ENCODE measurements at regions not wholly inside any gene's neighbourhood (a gene's known extent, or its start where the extent isn't known, plus 50 kb on each side); places are given as distances from the start of the nearest gene placed in this dataset.
A peak's percentile ranks its signal among the peaks of the same experiment; 100 is the strongest.

DNA sequence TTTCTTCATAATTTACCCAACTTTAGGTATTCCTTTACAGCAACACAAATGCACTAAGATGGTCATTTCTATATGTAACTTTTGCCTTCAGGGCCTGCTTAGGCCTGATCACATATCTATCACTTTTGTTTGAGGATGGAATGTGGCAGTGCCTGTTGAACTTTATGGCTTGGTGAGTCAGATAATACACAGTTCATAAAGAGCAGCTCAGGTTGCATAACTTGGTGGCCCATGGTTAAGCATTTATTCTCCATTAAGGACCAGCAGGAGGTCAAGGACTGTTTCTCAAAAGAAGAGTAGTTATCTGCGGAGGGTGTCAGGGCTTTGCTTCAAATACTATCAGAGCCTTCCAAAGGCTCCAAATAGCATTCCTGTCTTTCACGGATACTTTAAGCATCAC, 124.1 kb upstream of the PDHA2 start:
- Histone ChIP-seq H3K79me2 (ENCODE audit: insufficient read depth, low read length) (no peaks in the 10 kb centered on the region), H3K9ac (ENCODE audit: low read length) (no peak overlapping the region), H4K20me1 (ENCODE audit: insufficient read depth) (no peaks in the 10 kb centered on the region), H3K4me3 (replicated peaks in 1 of 2; ENCODE audit: low read depth in 1 of 2, low read length in 2 of 2) (no peak overlapping the region), H3K27me3 (ENCODE audit: insufficient read depth, low read length) (no peaks in the 10 kb centered on the region), H3K9me3 (ENCODE audit: control insufficient read depth in 1 of 2, insufficient read depth in 1 of 2, low read depth in 1 of 2, low read length in 2 of 2) (no peaks in the 10 kb centered on the region), H3K4me1 (ENCODE audit: control insufficient read depth in 1 of 2, insufficient read depth in 2 of 2, low read length in 2 of 2) (peaks cover 0 to 7% of the 10 kb centered on the region in 2 experiments; a peak in 1 of 4 replicates), H3K36me3 (ENCODE audit: control insufficient read depth in 1 of 2, insufficient read depth in 2 of 2, low read length in 2 of 2) (no peaks in the 10 kb centered on the region), H3K4me2 (ENCODE audit: low read length) (peak overlapping the region; percentile 21; the same call in 1 of the 2 replicates), H2AFZ (ENCODE audit: low read depth, low read length, poor library complexity, severe bottlenecking) (no peak overlapping the region), H3K27ac (ENCODE audit: low read depth, low read length) (no peak overlapping the region), H3K9me2 (ENCODE audit: insufficient read depth) (no peaks in the 10 kb centered on the region; the same call in 1 of the 2 replicates)
- intact Hi-C loops (cut with micrococcal nuclease) = no loop called here
- ChIA-PET POLR2A (no interaction called here), RAD21 (ENCODE audit: low non-redundant PET in 1 of 2, low total read pairs in 2 of 2, uncharacterized antibody in 2 of 2, unreplicated experiment in 2 of 2) (no interaction called here), CTCF (no interaction called here)
- ATAC-seq (no peak), DNase-seq (ENCODE audit: low read depth, low spot score) (no peak)
- BruUV-seq (replicated peaks) = no TSS peak
- TF ChIP-seq CBX3 (IDR thresholded peaks at IDR 0.05; ENCODE audit: low read depth) (no peak), SIN3A (IDR thresholded peaks at IDR 0.05; ENCODE audit: low read depth) (no peak), CEBPB (IDR thresholded peaks at IDR 0.05; ENCODE audit: low read depth) (no peak), FOSL1 (IDR thresholded peaks at IDR 0.05; ENCODE audit: low read depth) (no peak), ELF1 (IDR thresholded peaks at IDR 0.05; ENCODE audit: borderline replicate concordance, low read depth) (no peak), POLR2AphosphoS5 (IDR thresholded peaks at IDR 0.05; ENCODE audit: low read depth, low read length) (no peak), EGR1 (IDR thresholded peaks at IDR 0.05; ENCODE audit: low read depth) (no peak), ZNF274 (IDR thresholded peaks at IDR 0.05; ENCODE audit: low read depth, low read length) (no peak), EZH2phosphoT487 (IDR thresholded peaks at IDR 0.05; ENCODE audit: borderline replicate concordance) (no peak), JUND (IDR thresholded peaks at IDR 0.05) (no peak), EZH2 (IDR thresholded peaks at IDR 0.05) (no peak), POLR2A (IDR thresholded peaks at IDR 0.05; ENCODE audit: borderline replicate concordance, extremely low read depth, insufficient read depth, insufficient read length) (no peak), SRF (IDR thresholded peaks at IDR 0.05; ENCODE audit: low read depth) (no peak), SP1 (IDR thresholded peaks at IDR 0.05; ENCODE audit: low read depth) (no peak), YY1 (IDR thresholded peaks at IDR 0.05; ENCODE audit: extremely low read depth, insufficient replicate concordance, low read depth, low read length) (no peak)
- TF ChIP-seq, protein P1, sequence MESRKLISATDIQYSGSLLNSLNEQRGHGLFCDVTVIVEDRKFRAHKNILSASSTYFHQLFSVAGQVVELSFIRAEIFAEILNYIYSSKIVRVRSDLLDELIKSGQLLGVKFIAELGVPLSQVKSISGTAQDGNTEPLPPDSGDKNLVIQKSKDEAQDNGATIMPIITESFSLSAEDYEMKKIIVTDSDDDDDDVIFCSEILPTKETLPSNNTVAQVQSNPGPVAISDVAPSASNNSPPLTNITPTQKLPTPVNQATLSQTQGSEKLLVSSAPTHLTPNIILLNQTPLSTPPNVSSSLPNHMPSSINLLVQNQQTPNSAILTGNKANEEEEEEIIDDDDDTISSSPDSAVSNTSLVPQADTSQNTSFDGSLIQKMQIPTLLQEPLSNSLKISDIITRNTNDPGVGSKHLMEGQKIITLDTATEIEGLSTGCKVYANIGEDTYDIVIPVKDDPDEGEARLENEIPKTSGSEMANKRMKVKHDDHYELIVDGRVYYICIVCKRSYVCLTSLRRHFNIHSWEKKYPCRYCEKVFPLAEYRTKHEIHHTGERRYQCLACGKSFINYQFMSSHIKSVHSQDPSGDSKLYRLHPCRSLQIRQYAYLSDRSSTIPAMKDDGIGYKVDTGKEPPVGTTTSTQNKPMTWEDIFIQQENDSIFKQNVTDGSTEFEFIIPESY (IDR thresholded peaks at IDR 0.05; ENCODE audit: extremely low read depth, insufficient replicate concordance, low read length) = no peak
- TF ChIP-seq, protein P2, sequence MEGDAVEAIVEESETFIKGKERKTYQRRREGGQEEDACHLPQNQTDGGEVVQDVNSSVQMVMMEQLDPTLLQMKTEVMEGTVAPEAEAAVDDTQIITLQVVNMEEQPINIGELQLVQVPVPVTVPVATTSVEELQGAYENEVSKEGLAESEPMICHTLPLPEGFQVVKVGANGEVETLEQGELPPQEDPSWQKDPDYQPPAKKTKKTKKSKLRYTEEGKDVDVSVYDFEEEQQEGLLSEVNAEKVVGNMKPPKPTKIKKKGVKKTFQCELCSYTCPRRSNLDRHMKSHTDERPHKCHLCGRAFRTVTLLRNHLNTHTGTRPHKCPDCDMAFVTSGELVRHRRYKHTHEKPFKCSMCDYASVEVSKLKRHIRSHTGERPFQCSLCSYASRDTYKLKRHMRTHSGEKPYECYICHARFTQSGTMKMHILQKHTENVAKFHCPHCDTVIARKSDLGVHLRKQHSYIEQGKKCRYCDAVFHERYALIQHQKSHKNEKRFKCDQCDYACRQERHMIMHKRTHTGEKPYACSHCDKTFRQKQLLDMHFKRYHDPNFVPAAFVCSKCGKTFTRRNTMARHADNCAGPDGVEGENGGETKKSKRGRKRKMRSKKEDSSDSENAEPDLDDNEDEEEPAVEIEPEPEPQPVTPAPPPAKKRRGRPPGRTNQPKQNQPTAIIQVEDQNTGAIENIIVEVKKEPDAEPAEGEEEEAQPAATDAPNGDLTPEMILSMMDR (IDR thresholded peaks at IDR 0.05 in 2 of 3, conservative IDR thresholded peaks at IDR 0.05 in 1 of 3; ENCODE audit: borderline replicate concordance in 1 of 3, insufficient read depth in 1 of 3, low read depth in 2 of 3, low read length in 2 of 3) = no peak
